ENCODE measurements at regions not wholly inside any gene's neighbourhood (a gene's known extent, or its start where the extent isn't known, plus 50 kb on each side); places are given as distances from the start of the nearest gene placed in this dataset.

- Histone ChIP-seq H3K36me3 (no peaks in the 10 kb centered on the region), H3K9me3 (no peaks in the 10 kb centered on the region), H3K27ac (no peak overlapping the region), H3K4me3 (no peak overlapping the region), H3K4me1 (no peaks in the 10 kb centered on the region), H3K27me3 (peaks cover 0 to 44% (median 0%) of the 10 kb centered on the region in 3 donors)
- TF ChIP-seq POLR2AphosphoS5 (IDR thresholded peaks at IDR 0.05), result no peak
- no peak for TF ChIP-seq EP300 (IDR thresholded peaks at IDR 0.05)
- TF ChIP-seq CTCF (IDR thresholded peaks at IDR 0.05), result no peak
- TF ChIP-seq POLR2A (IDR thresholded peaks at IDR 0.05), result no peak
- intact Hi-C loops (cut with DNase I; ENCODE audit: low total_unique reads), result no loop called here
- WGBS, 5 donors, result 61 to 73% (median 68%) methylated on average over 6 of the region's 6 CpGs
- no peak for DNase-seq
These were observed 151.5 kb downstream of the SOX1 start for GRCh38 chr13:112218416-112218815.

DNA sequence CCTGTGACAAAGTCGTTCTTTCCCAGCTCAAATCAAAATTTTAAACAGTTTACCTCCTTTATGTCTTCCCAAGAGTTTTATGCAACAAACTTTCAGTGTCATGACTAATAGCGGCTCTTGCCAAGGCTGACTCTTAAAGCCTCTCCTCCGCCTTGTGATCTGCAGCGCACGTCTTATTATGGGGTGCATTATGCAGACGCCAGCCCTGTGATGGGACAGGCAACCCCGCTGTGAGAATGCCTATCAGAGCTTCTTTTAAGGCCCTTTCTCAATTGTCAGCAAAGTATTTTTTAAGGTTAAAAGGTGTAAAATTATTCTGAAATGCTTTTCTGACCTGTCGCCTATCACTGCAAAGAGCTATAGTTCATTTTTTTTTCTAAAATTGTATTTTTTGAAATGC, 152.8 kb downstream of the SOX1 start:
- TF ChIP-seq CTCF (IDR thresholded peaks at IDR 0.05), result no peak
- no peak for TF ChIP-seq EP300 (IDR thresholded peaks at IDR 0.05)
- no peak for TF ChIP-seq POLR2AphosphoS5 (IDR thresholded peaks at IDR 0.05)
- TF ChIP-seq POLR2A (IDR thresholded peaks at IDR 0.05), result no peak
- peaks cover 0 to 37% (median 0%) of the 10 kb centered on the region in 3 donors for H3K27me3 ChIP-seq

GRCh38 chr13:112220296-112220875, 153.4 kb downstream of the SOX1 start:
- no peak for DNase-seq
- Histone ChIP-seq H3K27me3 (peaks cover 0 to 35% (median 0%) of the 10 kb centered on the region in 3 donors), H3K4me3 (no peak overlapping the region), H3K36me3 (no peaks in the 10 kb centered on the region), H3K27ac (no peak overlapping the region), H3K9me3 (no peaks in the 10 kb centered on the region), H3K4me1 (no peaks in the 10 kb centered on the region)
- intact Hi-C loops (cut with DNase I; ENCODE audit: low total_unique reads), result no loop called here
- 73 to 85% (median 80%) methylated on average over 15 of the region's 15 CpGs for WGBS, 5 donors
- TF ChIP-seq CTCF (IDR thresholded peaks at IDR 0.05) (no peak), POLR2AphosphoS5 (IDR thresholded peaks at IDR 0.05) (no peak), POLR2A (IDR thresholded peaks at IDR 0.05) (no peak), EP300 (IDR thresholded peaks at IDR 0.05) (no peak)

More for the DNA sequence above, 152.8 kb downstream of the SOX1 start:
- Histone ChIP-seq H3K27ac (no peak overlapping the region), H3K4me1 (no peaks in the 10 kb centered on the region), H3K36me3 (no peaks in the 10 kb centered on the region), H3K9me3 (no peaks in the 10 kb centered on the region), H3K4me3 (no peak overlapping the region)
- intact Hi-C loops (cut with DNase I; ENCODE audit: low total_unique reads), result no loop called here
- DNase-seq, result no peak
- WGBS, 5 donors, result 68 to 81% (median 79%) methylated on average over 8 of the region's 8 CpGs

- Histone ChIP-seq H3K9me3 (no peaks in the 10 kb centered on the region), H3K4me1 (no peaks in the 10 kb centered on the region), H3K36me3 (no peaks in the 10 kb centered on the region), H3K4me3 (no peak overlapping the region), H3K27me3 (peaks cover 0 to 30% (median 0%) of the 10 kb centered on the region in 3 donors), H3K27ac (no peak overlapping the region)
- no peak for DNase-seq
- 84 to 89% (median 87%) methylated on average over 15 of the region's 15 CpGs for WGBS, 5 donors
- intact Hi-C loops (cut with DNase I; ENCODE audit: low total_unique reads), result no loop called here
- TF ChIP-seq CTCF (IDR thresholded peaks at IDR 0.05) (no peak), POLR2A (IDR thresholded peaks at IDR 0.05) (no peak), EP300 (IDR thresholded peaks at IDR 0.05) (no peak), POLR2AphosphoS5 (IDR thresholded peaks at IDR 0.05) (no peak)
These were observed 154.0 kb downstream of the SOX1 start for GRCh38 chr13:112220925-112221324.
